ENCODE measurements at regions not wholly inside any gene's neighbourhood (a gene's known extent, or its start where the extent isn't known, plus 50 kb on each side); places are given as distances from the start of the nearest gene placed in this dataset.

- TF ChIP-seq CTCF (IDR thresholded peaks at IDR 0.05; ENCODE audit: borderline replicate concordance, extremely low read depth, low read length, poor library complexity, severe bottlenecking) (no peak), EZH2 (IDR thresholded peaks at IDR 0.05; ENCODE audit: borderline replicate concordance, low read depth, low read length, severe bottlenecking) (no peak)
Measured at GRCh38 chr5:6081727-6082210, 296.6 kb downstream of the MED10 start.
